ENCODE measurements at regions not wholly inside any gene's neighbourhood (a gene's known extent, or its start where the extent isn't known, plus 50 kb on each side); places are given as distances from the start of the nearest gene placed in this dataset.
"Not testable (repeated sequence)": the region's sequence is repeated elsewhere in the genome, so short reads cannot be mapped to it uniquely, and the experiment has no call there.

DNA sequence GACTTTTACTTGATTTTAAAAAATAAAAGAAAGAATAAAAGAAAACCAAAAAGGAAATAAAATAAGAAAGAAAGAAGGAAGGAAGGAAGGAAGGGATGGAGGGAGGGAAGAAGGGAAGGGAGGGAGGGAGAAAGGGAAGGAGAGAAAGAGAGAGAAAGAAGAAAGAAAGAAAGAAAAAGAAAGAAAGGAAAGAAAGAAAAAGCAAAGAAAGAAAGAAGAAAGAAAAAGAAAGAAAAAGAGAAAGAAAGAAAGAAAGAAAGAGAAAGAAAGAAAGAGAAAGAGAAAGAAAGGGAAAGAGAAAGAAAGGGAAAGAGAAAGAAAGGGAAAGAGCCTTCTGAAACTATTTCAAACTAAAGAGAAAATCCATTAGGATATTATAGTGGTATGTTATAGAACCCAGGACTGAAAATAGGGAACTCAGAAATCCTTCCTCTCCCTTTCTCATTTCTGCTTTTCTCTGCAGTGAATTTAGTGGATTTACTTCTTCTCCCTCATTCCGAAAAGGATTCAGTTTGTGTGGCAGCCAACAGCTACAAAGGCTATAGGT lies 414.7 kb upstream of the CCNG1 start:
- DNase-seq, result no peak

GRCh38 chr5:163023846-163024245 lies 413.5 kb upstream of the CCNG1 start:
- no peak for DNase-seq

- DNase-seq, result no peak
Measured at GRCh38 chr5:163024936-163025335, 412.5 kb upstream of the CCNG1 start.

DNA sequence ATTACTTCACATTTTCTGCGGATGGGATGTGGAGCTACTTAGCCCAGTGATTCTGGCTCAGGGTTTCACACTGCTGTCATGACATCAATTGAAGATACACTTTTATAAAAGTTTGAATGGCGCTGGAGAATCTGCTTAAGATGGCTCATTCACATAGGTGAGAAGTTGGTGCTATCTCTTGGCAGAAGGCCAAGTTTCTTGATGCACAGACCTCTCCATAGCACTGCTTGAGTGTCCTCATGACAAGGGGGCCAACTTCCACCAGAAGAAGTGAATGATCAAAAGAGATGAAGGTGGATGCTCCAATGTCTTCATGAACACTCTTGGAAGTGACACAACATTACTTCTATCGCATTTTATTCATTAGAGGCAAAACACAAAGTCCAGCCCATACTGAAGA lies 403.7 kb upstream of the CCNG1 start:
- DNase-seq, result no peak

DNA sequence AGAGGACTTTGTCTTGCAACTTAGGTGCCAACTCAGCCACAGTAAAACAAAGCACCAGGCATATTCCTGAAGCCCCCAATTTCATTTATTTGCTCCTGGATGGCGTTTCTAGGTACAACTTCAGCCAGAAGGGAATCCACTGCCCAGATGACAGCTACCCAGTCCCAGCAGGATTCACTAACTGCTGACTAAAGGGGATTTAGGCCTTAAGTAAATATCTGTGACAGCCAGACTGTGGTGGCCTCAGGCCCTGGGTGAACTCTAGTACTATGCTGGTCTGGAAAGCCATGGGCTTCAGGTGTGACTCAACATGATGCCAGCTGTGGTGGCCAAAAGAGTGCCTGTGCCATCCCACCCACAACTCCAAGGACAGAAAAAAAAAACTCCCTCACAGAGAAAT lies 396.1 kb upstream of the CCNG1 start:
- DNase-seq, result no peak

GRCh38 chr5:163079618-163080017 lies 357.8 kb upstream of the CCNG1 start:
- no peak for DNase-seq

- no peak for DNase-seq
Measured at GRCh38 chr5:163089230-163089629, 348.2 kb upstream of the CCNG1 start.

DNA sequence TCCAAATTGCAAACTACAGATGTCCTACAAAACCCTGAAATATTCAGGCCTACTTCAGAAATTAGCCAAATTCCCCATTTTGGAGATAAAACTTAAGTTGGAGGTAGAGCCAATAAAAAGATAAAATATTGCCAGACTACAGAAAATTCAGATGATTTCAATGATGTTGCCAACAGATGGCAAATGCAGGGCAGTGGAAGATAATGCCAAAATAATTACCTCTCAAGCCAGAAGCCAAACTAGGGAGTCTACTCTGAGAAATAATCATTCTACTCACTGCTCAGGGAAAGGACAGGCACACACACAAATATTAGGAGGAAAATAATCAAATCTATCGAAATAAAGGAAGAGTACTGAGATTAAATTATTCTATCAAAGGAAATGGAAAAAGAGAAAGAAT lies 347.5 kb upstream of the CCNG1 start:
- no peak for DNase-seq

GRCh38 chr5:163094492-163095180 lies 342.8 kb upstream of the CCNG1 start:
- DNase-seq, result no peak

DNA sequence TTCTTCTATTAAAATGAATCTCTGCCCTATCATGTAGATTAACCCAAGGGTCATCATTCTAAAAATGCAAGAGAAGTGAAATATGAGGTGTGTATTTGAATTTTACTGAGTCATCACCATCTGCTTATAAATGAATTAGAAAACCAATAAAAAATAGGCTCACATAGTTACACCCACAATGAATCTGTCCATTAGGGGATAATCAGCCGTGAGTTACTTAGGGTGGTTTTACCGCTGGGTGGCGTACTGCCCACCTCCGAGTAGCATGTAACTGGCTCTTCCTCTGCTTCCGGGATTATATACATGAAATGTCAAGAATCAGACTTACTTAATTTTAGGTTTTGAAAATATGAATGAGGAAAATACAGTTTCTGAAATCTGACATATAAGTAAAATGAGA lies 332.9 kb upstream of the CCNG1 start:
- DNase-seq, result no peak

- no peak for DNase-seq
Measured at GRCh38 chr5:163105456-163105855, 331.9 kb upstream of the CCNG1 start.

DNA sequence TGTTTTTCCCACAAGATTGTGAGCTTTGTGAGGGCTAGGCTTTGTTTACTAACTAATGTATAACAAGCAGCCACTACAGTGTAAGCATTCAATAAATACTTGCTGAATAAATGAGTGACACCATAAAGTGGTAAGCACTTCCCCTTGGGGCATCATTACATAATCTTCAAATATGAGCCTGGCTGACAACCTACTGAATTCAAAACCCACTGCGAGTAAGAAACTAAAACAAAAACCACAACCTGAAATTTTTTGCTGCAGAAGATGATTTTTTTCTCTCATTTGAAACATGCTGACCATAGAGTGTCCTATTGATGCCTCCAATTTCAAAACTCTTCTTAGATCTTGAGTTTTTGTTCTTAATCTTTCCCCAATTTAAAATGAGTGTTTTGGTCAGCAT lies 331.3 kb upstream of the CCNG1 start:
- no peak for DNase-seq

DNA sequence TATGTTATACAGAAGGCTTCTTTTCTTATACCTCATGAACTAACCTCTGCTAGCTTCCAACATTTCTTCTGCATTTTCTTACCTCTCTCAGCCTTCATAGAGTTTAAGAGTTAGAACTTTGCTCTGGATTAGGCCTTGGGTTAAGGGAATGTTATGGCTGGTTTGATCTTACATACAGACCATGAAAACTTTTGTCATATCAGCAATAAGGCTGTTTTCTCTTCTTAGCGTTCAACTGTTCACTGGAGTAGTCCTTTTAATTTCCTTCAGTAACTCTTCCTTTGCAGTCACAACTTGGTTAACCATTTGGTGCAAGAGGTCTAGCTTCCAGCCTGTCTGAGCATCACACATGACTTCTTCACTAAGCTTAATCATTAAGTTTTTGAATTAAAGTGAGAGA lies 329.0 kb upstream of the CCNG1 start:
- no peak for DNase-seq

DNA sequence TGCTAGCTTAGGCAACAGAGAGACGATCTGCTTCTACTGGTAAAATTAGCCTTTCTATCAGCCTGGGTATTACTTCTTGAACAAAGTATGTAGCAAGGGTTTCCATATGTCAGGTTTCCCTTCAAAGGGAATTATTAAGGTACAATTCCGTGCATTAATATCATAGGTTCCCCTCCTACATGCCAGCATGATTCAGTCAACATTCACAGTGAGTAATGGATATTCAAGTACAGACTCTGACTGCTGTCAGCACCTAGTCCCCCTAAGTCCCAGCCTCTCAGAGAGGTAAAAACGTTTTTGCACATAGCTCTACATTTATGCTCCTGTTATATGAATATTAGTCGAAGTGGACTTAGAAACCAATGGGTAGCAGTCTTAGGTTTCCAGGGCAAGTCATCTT lies 322.4 kb upstream of the CCNG1 start:
- no peak for DNase-seq

GRCh38 chr5:163116618-163117017 lies 320.8 kb upstream of the CCNG1 start:
- DNase-seq, result not testable (repeated sequence)

GRCh38 chr5:163134061-163134460 lies 303.3 kb upstream of the CCNG1 start:
- DNase-seq, result no peak

- DNase-seq, result no peak
Measured at GRCh38 chr5:163135849-163136248, 301.5 kb upstream of the CCNG1 start.

DNA sequence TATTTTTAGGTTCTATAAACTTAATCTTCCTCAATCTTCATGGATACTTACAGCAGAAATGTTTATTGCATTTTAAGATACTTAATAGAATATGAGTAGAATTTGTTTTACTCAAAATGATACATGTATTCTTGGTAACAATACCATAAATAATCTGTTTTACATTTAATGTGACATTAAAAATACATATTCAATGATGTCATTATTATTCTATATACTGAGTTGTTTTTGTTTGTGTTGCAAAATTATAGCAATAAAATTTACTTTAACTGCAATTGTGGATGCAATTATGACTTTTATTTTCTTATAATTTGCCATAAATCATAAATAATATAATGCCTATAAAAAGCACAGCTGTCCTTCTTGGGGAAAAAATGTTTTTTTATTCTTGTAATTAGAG lies 275.9 kb upstream of the CCNG1 start:
- DNase-seq, result no peak

DNA sequence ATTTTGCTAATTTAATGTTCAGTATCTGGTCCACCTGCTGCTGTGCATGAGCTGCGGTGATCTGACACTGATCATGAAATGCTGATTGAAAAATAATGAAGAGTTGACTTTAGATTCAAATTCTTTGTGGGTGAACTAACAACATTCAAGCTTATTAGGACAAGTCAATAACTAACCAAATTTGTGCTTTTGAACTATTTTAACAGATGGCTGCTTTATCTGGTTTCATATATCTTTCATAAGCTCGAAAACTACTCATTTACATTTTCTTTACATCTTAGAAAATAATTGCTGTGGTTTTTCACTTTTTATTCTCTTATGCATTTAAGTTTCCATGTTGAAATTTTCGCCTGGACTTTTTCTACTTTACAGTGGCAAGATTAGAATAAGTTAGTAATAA lies 274.8 kb upstream of the CCNG1 start:
- no peak for DNase-seq

DNA sequence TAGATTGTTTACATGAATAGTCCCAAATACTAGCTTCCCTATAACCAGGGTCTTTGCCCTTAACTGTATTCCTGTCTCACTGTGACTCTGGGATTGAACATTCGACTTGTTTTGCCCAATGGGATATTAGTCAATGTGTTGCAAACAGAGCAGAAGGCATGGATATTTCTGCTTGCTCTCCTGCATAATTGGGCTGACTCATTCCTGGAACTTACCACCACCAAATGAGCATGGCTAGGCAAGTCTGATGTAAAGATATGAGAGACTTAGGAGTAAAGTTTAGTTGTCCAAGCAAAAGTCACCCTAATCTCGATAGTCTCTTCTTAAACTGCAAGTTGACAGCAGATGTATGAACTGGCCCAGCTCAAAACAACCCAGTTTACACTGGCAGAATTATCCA lies 273.5 kb upstream of the CCNG1 start:
- DNase-seq, result no peak

DNA sequence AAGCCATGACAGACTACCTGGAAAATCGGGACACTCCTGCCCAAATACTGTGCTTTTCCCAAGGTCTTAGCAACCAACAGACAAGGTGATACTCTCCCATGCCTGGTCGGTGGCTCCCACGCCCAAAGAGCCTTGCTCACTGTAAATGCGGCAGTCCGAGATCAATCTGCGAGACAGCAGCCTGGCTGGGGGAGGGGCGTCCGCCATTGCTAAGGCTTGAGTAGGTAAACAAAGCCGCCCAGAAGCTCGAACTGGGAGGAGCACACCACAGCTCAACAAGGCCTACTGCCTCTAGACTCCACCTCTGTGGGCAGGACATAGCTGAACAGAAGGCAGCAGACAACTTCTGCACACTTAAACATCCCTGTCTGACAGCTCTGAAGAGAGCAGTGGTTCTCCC lies 272.1 kb upstream of the CCNG1 start:
- DNase-seq, result no peak

GRCh38 chr5:163170161-163170560 lies 267.2 kb upstream of the CCNG1 start:
- not testable (repeated sequence) for DNase-seq

- DNase-seq, result no peak
Measured at GRCh38 chr5:163172540-163173338, 264.7 kb upstream of the CCNG1 start.

- DNase-seq, result no peak
Measured at GRCh38 chr5:163177971-163178370, 259.4 kb upstream of the CCNG1 start.

Data from activated naive CD4-positive, alpha-beta T cell (primary cell).